NCI-H82 treated with DMSO at 0.1 percent for 48 hours (cell line): ENCODE measurements at regions not wholly inside any gene's neighbourhood (a gene's known extent, or its start where the extent isn't known, plus 50 kb on each side); places are given as distances from the start of the nearest gene placed in this dataset.

Experiments used
- DNase-seq: peaks from one replicate; lab custom pipeline; 2025; ENCODE audit not compliant: unreplicated experiment; lab: John Stamatoyannopoulos, UW

DNA sequence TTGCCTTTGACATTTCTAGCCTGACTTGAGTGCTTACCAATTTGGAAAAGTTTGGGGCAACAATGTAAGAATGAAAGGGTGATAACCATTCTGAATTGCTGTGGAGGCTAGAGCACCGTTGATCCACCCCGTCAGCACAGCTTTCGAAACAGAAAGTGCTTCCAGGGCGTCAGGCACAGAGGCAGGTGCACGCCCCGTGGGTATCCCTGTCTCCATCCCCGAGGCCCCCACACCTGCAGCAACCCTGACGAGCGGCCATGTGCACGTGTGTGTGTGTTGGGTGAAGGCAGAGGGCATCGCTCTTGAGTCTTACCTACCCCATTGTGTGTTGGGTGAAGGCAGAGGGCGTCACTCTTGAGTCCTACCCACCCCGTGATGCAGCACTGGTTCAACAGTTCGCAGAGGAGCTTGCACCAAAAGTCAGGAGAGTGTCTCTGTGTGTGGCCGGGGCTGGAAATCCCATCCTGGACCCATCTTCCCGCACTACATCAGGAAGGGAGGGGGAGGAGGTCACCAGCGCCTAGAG, 404.5 kb downstream of the BRD1 start:
- no peak for DNase-seq

DNA sequence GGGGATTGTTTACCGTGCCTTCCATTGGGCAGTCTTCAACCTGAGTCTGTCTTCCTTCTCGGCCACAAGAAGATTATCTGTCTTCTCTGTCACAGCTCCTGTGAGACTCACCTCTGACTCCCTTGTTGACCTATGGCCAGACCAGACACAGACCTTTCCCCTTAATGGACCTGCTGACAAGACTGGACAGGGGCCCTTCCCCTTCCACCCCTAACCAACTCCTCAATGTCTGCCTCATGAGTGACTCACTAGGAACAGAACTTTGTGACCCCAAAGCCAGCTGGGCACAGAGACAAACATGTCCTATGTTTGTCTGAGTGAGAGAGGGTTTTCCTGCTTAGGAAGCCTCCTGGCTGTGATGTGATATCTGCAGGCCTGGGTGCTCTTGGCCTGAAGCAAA, 405.0 kb downstream of the BRD1 start:
- DNase-seq: no peak

DNA sequence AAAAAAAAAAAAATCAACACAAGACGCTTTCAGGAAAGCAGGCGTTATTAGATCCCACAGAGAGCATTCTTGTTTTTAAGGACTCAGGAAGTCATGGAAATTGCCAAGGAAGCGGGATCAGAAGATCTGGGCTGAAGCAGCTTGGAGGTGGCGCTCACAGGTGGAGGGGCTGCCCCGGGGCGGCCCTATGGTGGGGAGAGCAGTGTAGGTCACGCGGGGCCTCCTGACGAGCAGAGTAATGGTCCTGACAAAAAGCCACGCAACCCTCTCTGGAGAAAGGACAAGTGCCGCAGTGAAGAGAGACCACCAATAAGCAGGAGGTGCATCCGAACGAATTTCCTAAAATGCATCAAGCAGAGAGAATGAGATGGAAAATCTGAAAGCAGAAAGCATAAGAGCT, 407.0 kb downstream of the BRD1 start:
- no peak for DNase-seq

GRCh38 chr22:49419661-49420060, 408.0 kb downstream of the BRD1 start:
- DNase-seq: no peak

- no peak for DNase-seq
These were observed 408.7 kb downstream of the BRD1 start for GRCh38 chr22:49418943-49419342.

- no peak for DNase-seq
These were observed 409.3 kb downstream of the BRD1 start for GRCh38 chr22:49418341-49418894.

- no peak for DNase-seq
These were observed 409.8 kb downstream of the BRD1 start for GRCh38 chr22:49417833-49418232.

DNA sequence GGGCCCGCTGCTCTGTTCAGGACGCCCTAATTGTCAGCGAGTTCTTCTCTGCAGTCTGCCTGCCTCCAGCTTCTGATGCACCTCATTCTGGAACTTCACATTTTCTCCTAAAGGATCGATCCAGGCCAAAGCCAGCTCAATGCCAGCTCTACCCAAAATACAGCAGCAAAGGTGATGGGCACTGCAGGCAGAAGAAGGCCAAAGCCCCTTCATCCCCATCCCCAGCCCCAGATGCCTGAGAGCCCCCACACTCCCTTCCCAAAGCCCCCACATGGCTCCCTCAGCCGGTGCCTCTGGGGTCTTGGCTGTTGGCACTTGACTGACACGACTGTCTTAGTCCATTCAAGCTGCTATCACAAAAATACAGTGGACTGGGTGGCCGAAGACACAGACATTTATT, 410.3 kb downstream of the BRD1 start:
- DNase-seq: no peak

- no peak for DNase-seq
These were observed 412.3 kb downstream of the BRD1 start for GRCh38 chr22:49415151-49415951.

GRCh38 chr22:49413551-49413950, 414.1 kb downstream of the BRD1 start:
- DNase-seq: no peak

GRCh38 chr22:49413146-49413545, 414.5 kb downstream of the BRD1 start:
- no peak for DNase-seq

GRCh38 chr22:49412236-49412635, 415.4 kb downstream of the BRD1 start:
- DNase-seq: no peak

GRCh38 chr22:49411236-49411635, 416.4 kb downstream of the BRD1 start:
- DNase-seq: no peak

DNA sequence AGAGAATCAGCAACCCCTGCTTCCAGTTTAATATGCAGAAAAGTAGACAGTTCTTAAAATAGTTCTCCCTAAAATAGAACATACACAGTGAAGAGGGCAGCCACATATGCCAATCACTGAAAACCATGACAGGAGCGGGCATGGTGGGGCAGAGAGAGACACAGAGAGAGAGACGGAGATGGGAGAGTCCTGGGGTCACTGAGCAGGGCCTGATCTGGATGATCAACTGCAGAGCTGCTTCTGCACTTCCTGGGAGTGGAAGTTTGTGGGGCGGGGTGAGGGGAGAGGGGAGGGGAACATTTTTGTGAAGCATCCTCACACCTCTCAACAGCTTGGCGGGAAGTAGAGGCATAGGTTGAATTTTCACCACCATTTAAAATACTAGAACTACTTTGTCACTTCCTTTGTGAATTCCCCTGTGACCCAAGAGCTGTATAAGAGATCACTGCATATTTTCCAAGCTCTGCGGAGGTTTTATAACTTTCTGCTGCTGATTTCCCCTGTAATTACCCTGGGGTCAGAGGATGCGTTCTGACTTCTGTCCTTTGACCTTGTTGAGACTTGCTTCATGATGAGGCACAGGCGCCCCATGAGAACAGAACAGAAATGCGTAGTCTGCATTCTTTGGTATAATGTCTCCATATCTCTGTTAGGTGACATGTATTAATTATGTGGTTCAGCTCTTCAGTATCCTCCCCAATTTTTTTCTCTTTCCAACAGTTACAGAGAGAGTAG, 419.4 kb downstream of the BRD1 start:
- no peak for DNase-seq

DNA sequence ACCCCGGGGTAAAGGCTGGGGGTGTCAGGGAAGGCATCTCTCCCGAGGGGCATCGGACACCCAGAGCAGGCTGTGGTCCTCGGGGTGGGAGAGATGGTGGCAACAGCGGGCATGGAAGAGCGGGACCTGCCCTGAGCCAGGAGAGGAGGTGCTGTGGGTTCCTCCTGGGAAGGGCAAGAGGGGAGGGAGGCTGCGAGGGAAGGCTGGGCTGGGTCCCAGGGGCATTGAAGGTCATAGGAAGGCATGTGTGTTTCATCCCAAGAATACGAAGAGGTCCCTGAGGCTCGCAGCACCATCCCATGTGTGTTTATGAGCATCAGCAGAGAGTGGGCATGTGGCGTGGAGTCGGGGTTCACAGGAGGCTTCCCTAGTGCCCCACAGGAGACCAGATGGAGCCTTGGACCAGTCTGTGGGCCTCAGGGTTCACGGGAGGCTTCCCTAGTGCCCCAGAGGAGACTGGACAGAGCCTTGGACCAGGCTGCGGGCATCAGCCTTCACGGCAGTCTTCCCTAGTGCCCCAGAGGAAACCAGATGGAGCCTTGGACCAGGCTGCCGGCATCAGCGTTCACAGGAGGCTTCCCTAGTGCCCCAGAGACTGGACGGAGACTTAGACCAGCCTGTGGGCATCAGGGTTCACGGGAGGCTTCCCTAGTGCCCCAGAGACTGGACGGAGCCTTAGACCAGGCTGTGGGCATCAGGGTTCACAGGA, 420.6 kb downstream of the BRD1 start:
- no peak for DNase-seq

GRCh38 chr22:49406047-49406650, 421.5 kb downstream of the BRD1 start:
- no peak for DNase-seq

DNA sequence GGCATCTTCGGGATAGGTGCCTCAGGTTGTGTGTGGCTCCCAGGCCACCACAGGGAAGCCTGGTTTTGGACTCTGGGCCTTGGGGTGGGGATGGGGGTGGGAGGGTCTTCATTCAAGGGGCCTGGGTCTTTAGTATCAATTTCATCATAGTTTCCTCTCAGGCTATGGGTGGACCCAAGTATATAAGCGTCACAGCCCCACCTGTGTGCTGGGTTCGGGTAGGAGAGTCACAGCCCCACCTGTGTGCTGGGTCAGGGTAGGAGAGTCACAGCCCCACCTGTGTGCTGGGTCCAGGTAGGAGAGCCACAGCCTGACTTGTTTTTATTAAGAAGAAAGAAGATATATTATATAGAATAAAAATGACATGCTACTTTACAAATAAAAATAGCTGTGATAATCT, 422.1 kb downstream of the BRD1 start:
- no peak for DNase-seq

GRCh38 chr22:49404576-49405241, 423.0 kb downstream of the BRD1 start:
- DNase-seq: no peak

DNA sequence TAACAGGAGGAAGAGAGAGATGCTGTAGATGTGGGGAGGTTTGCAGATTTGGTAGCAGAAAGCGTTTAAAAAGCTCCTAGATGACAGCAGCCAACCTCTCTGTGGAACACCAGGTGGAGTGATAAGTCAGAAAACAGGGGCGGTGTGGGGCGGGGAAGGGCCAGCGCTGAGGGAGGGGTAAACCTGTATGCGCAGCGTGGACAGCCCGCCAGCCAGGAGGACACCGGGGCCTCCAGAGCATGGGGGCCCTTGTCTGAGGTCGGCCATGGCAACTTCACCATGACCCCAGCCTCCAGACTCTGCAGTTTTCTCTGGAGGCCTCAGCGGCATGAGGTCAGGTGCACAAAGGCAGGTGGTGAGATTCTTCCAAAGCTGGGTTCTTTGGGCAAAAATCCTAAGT, 423.7 kb downstream of the BRD1 start:
- DNase-seq: no peak

DNA sequence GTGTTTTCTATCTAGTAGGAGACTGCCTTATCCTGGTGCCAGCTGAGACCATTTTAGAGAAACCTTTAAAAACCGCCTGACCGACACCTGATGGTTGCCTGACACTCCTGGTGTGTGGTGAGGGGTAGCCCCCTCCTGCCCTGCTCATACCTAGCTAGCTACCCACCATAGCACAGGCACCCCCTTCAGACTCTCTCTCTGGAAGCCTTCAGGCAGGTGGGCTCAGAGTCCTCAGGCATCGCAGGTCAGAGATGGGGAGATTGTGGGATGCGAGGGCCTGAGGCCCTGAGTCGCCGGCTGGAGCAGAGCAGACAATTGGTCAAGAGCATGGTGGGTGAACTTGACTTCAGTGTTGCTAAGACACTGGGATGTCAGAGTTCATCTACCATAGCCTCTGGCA, 424.6 kb downstream of the BRD1 start:
- DNase-seq: no peak
